ENCODE measurements at regions not wholly inside any gene's neighbourhood (a gene's known extent, or its start where the extent isn't known, plus 50 kb on each side); places are given as distances from the start of the nearest gene placed in this dataset.
"Not testable (repeated sequence)": the region's sequence is repeated elsewhere in the genome, so short reads cannot be mapped to it uniquely, and the experiment has no call there.

- ChIA-PET CTCF (no interaction called here), POLR2A (no interaction called here)
Measured at GRCh38 chr11:16505481-16505880, 149.1 kb upstream of the SOX6 start.

GRCh38 chr11:16503891-16504290 is 147.5 kb upstream of the SOX6 start:
- H3K9me3 ChIP-seq (ENCODE audit: control insufficient read depth, insufficient read depth, low read length); H3K27ac ChIP-seq (ENCODE audit: low read depth, low read length); H3K27me3 ChIP-seq (ENCODE audit: control insufficient read depth, insufficient read depth, low read length); H3K4me3 ChIP-seq (ENCODE audit: low read depth, low read length); POLR2A ChIA-PET; CTCF ChIA-PET; DNase-seq (ENCODE audit: low read depth, low spot score): not testable (repeated sequence)

More at GRCh38 chr11:16505481-16505880, 149.1 kb upstream of the SOX6 start:
- Histone ChIP-seq H3K27me3 (ENCODE audit: control insufficient read depth, insufficient read depth, low read length) (no peaks in the 10 kb centered on the region), H3K27ac (ENCODE audit: low read depth, low read length) (no peak overlapping the region), H3K9me3 (ENCODE audit: control insufficient read depth, insufficient read depth, low read length) (peaks cover 8% of the 10 kb centered on the region), H3K4me3 (ENCODE audit: low read depth, low read length) (no peak overlapping the region)
- no peak for DNase-seq (ENCODE audit: low read depth, low spot score)
- TF ChIP-seq CTCF (IDR thresholded peaks at IDR 0.05; ENCODE audit: low read depth, low read length) = no peak

- POLR2A ChIA-PET = no interaction called here
- Histone ChIP-seq H3K9me3 (ENCODE audit: control insufficient read depth, insufficient read depth, low read length) (no peaks in the 10 kb centered on the region), H3K4me3 (ENCODE audit: low read depth, low read length) (no peak overlapping the region), H3K27ac (ENCODE audit: low read depth, low read length) (no peak overlapping the region), H3K27me3 (ENCODE audit: control insufficient read depth, insufficient read depth, low read length) (no peaks in the 10 kb centered on the region)
- no peak for DNase-seq (ENCODE audit: low read depth, low spot score)
- CTCF ChIA-PET = no interaction called here
- TF ChIP-seq CTCF (IDR thresholded peaks at IDR 0.05; ENCODE audit: low read depth, low read length) = no peak
Measured at GRCh38 chr11:16494918-16495691, 138.8 kb upstream of the SOX6 start.

- no peak for TF ChIP-seq CTCF (IDR thresholded peaks at IDR 0.05; ENCODE audit: low read depth, low read length)
- DNase-seq (ENCODE audit: low read depth, low spot score) = no peak
Measured at GRCh38 chr11:16484434-16484833, 128.1 kb upstream of the SOX6 start.

GRCh38 chr11:16474659-16475058 is 118.3 kb upstream of the SOX6 start:
- DNase-seq (ENCODE audit: low read depth, low spot score) = no peak
- no peak overlapping the region for H3K27ac ChIP-seq (ENCODE audit: low read depth, low read length)
- ChIA-PET CTCF (no interaction called here), POLR2A (no interaction called here)
- TF ChIP-seq CTCF (IDR thresholded peaks at IDR 0.05; ENCODE audit: low read depth, low read length) = no peak
- H3K9me3 ChIP-seq (ENCODE audit: control insufficient read depth, insufficient read depth, low read length) = no peaks in the 10 kb centered on the region
- H3K4me3 ChIP-seq (ENCODE audit: low read depth, low read length) = no peak overlapping the region
- no peaks in the 10 kb centered on the region for H3K27me3 ChIP-seq (ENCODE audit: control insufficient read depth, insufficient read depth, low read length)

More at GRCh38 chr11:16484434-16484833, 128.1 kb upstream of the SOX6 start:
- CTCF ChIA-PET = no interaction called here
- POLR2A ChIA-PET = no interaction called here
- Histone ChIP-seq H3K27ac (ENCODE audit: low read depth, low read length) (no peak overlapping the region), H3K4me3 (ENCODE audit: low read depth, low read length) (no peak overlapping the region), H3K27me3 (ENCODE audit: control insufficient read depth, insufficient read depth, low read length) (no peaks in the 10 kb centered on the region), H3K9me3 (ENCODE audit: control insufficient read depth, insufficient read depth, low read length) (no peaks in the 10 kb centered on the region)
